LNCaP clone FGC (cell line): ENCODE measurements at regions not wholly inside any gene's neighbourhood (a gene's known extent, or its start where the extent isn't known, plus 50 kb on each side); places are given as distances from the start of the nearest gene placed in this dataset.

Experiments
- DNase-seq: peaks from one replicate; pipeline ENCODE4 v3.0.0-alpha.2; 2011; ENCODE audit warnings: low read depth
- H3K4me3 ChIP-seq: 2 replicates; pipeline ENCODE4 v1.5.1; 2011; ENCODE audit warnings: mild to moderate bottlenecking, low read depth, low read length, control low read depth
- CTCF ChIP-seq: IDR thresholded peaks from 2 replicates; pipeline ENCODE4 v1.5.1; 2012; ENCODE audit warnings: mild to moderate bottlenecking; ENCODE audit not compliant: control insufficient read depth, insufficient read depth; ENCODE audit errors: extremely low read depth

GRCh38 chr3:153960458-153961074, 160.6 kb upstream of the ARHGEF26 start:
- no peak overlapping the region for H3K4me3 ChIP-seq
- DNase-seq = no peak
- TF ChIP-seq CTCF = no peak

- TF ChIP-seq CTCF = no peak
- no peak overlapping the region for H3K4me3 ChIP-seq
- peak; percentile 11 for DNase-seq
Measured at GRCh38 chr3:153961494-153961893, 159.7 kb upstream of the ARHGEF26 start.

- no peak overlapping the region for H3K4me3 ChIP-seq
- no peak for DNase-seq
- no peak for TF ChIP-seq CTCF
Measured at GRCh38 chr3:153963012-153963411, 158.2 kb upstream of the ARHGEF26 start.

- H3K4me3 ChIP-seq = no peak overlapping the region
- no peak for TF ChIP-seq CTCF
- no peak for DNase-seq
Measured at GRCh38 chr3:153967260-153967659, 153.9 kb upstream of the ARHGEF26 start.

- no peak for DNase-seq
- no peak for TF ChIP-seq CTCF
- no peak overlapping the region for H3K4me3 ChIP-seq
Measured at GRCh38 chr3:153970047-153970446, 151.1 kb upstream of the ARHGEF26 start.

GRCh38 chr3:153970741-153971347, 150.3 kb upstream of the ARHGEF26 start:
- H3K4me3 ChIP-seq = no peak overlapping the region
- DNase-seq = peak; percentile 31
- TF ChIP-seq CTCF = peak; percentile 69

GRCh38 chr3:153972862-153973261, 148.3 kb upstream of the ARHGEF26 start:
- no peak overlapping the region for H3K4me3 ChIP-seq
- DNase-seq = no peak
- TF ChIP-seq CTCF = no peak
